GM12878 (cell line): ENCODE measurements at regions not wholly inside any gene's neighbourhood (a gene's known extent, or its start where the extent isn't known, plus 50 kb on each side); places are given as distances from the start of the nearest gene placed in this dataset.

ENCODE experiments used
- ATAC-seq: fragments of 200-7000 bp; cut with Tn5 transposase; 3 replicates; pipeline ENCODE4 v1.9.1; 2020; ENCODE audit warnings: mild to moderate bottlenecking, moderate library complexity
- BruUV-seq: library from RNA; stranded (reverse); fragments of 400-500 nt; replicated peaks from 2 replicates; lab custom pipeline; 2021; lab: Mats Ljungman, UMichigan
- CTCF ChIA-PET: fragments of 300-600 bp; sonication (Branson Sonifier 250); formaldehyde crosslinking; extraction: SDS; loops from one replicate; lab custom pipeline; 2021; ENCODE audit warnings: inconsistent platforms; lab: Yijun Ruan, JAX
- POLR2A ChIA-PET: fragments of 350-600 bp; formaldehyde crosslinking; extraction: SDS; loops from one replicate; lab custom pipeline; 2021; ENCODE audit warnings: inconsistent platforms; lab: Charles Lee
- RAD21 ChIA-PET: fragments of 300-600 bp; sonication (Branson Sonifier 250); formaldehyde crosslinking; loops from one replicate; lab custom pipeline; 2023; ENCODE audit warnings: antibody characterized with exemption; ENCODE audit not compliant: unreplicated experiment; lab: Charles Lee
- SMC1A ChIA-PET: fragments of 300-600 bp; sonication (Branson Sonifier 250); formaldehyde crosslinking; loops from one replicate; lab custom pipeline; 2023; ENCODE audit not compliant: unreplicated experiment, uncharacterized antibody; lab: Charles Lee
- DNase-seq: peaks from one replicate; pipeline ENCODE4 v3.0.0-alpha.2; 2011; ENCODE audit warnings: low read depth, low spot score
- FAIRE-seq: peaks from 3 replicates; lab custom pipeline; 2011; peaks lifted over from hg19 to GRCh38; lab: Jason Lieb, UNC
- H2AFZ ChIP-seq: 2 replicates; pipeline ENCODE4 v1.6.0; 2011; ENCODE audit warnings: low read depth, low read length, control low read depth; ENCODE audit not compliant: control insufficient read depth
- H3K27ac ChIP-seq: 2 replicates; pipeline ENCODE4 v1.5.1; 2011; ENCODE audit warnings: control low read depth; ENCODE audit not compliant: control insufficient read depth, insufficient read depth
- H3K27me3 ChIP-seq, 2 experiments: replicated peaks in 1 of 2; 2 replicates each; pipeline versions ENCODE4 v1.6.0 to v1.6.1; 2011; ENCODE audit warnings: low read length in 1 of 2; ENCODE audit not compliant: control insufficient read depth in 2 of 2, insufficient read depth in 2 of 2
- H3K36me3 ChIP-seq, 2 experiments: 2 replicates each; pipeline ENCODE4 v1.5.1; 2011; ENCODE audit warnings: low read length in 1 of 2; ENCODE audit not compliant: control insufficient read depth in 2 of 2, insufficient read depth in 2 of 2
- H3K4me1 ChIP-seq: 2 replicates; pipeline ENCODE4 v1.6.1; 2011; ENCODE audit warnings: mild to moderate bottlenecking, low read length, moderate library complexity, mixed read lengths; ENCODE audit not compliant: control insufficient read depth, insufficient read depth
- H3K4me2 ChIP-seq: 2 replicates; pipeline ENCODE4 v1.6.0; 2011; ENCODE audit warnings: control low read depth; ENCODE audit not compliant: control insufficient read depth, insufficient read depth
- H3K4me3 ChIP-seq: fragments of 200-600 bp; sonication (generic); 2 replicates; pipeline ENCODE4 v1.5.1; 2016
- H3K79me2 ChIP-seq: 2 replicates; pipeline ENCODE4 v1.6.0; 2011; ENCODE audit warnings: low read length; ENCODE audit not compliant: control insufficient read depth, insufficient read depth
- H3K9ac ChIP-seq: 2 replicates; pipeline ENCODE4 v1.8.0; 2011; ENCODE audit warnings: low read length, control low read depth, mixed read lengths; ENCODE audit not compliant: control insufficient read depth, insufficient read depth
- H3K9me3 ChIP-seq: replicated peaks from 3 replicates; pipeline ENCODE4 v1.5.1; 2011; ENCODE audit warnings: mild to moderate bottlenecking, low read length; ENCODE audit not compliant: control insufficient read depth, insufficient read depth
- H4K20me1 ChIP-seq: 2 replicates; pipeline ENCODE4 v1.6.0; 2011; ENCODE audit not compliant: control insufficient read depth, insufficient read depth
- BCL11A ChIP-seq: IDR thresholded peaks from 2 replicates; pipeline ENCODE4 v1.6.1; 2011; ENCODE audit warnings: low read depth, low read length
- CBX3 ChIP-seq: fragments of 200-600 bp; sonication (generic); IDR thresholded peaks from 2 replicates; pipeline ENCODE4 v1.6.1; 2016; ENCODE audit warnings: low read depth, borderline replicate concordance
- CEBPB ChIP-seq, 2 experiments: fragments of 150-350 bp in 1 of 2; IDR thresholded peaks; 2 replicates each; pipeline ENCODE4 v1.6.1; 2012 to 2014; ENCODE audit warnings: low read depth in 2 of 2, low read length in 2 of 2, borderline replicate concordance in 1 of 2, inconsistent platforms in 1 of 2
- EED ChIP-seq: sonication (generic); IDR thresholded peaks from 2 replicates; pipeline ENCODE4 v1.6.1; 2016; ENCODE audit warnings: antibody characterized with exemption, low read depth
- HCFC1 ChIP-seq: fragments of 150-350 bp; IDR thresholded peaks from 2 replicates; pipeline ENCODE4 v1.6.1; 2014; ENCODE audit warnings: low read length
- HDAC2 ChIP-seq: fragments of 200-600 bp; sonication (generic); IDR thresholded peaks from 2 replicates; pipeline ENCODE4 v1.6.1; 2017
- JUNB ChIP-seq: IDR thresholded peaks from 2 replicates; pipeline ENCODE4 v1.6.1; 2016; ENCODE audit warnings: antibody characterized with exemption, mild to moderate bottlenecking
- KLF5 ChIP-seq: fragments of 450-650 bp; IDR thresholded peaks from 2 replicates; pipeline ENCODE4 v1.6.1; 2014; ENCODE audit warnings: mild to moderate bottlenecking; ENCODE audit not compliant: partially characterized antibody
- MEF2A ChIP-seq: IDR thresholded peaks from 2 replicates; pipeline ENCODE4 v1.6.1; 2011; ENCODE audit warnings: low read depth, mild to moderate bottlenecking, low read length, moderate library complexity; ENCODE audit not compliant: insufficient read depth
- MYC ChIP-seq: IDR thresholded peaks from 2 replicates; pipeline ENCODE4 v1.6.1; 2011; ENCODE audit warnings: mild to moderate bottlenecking, low read length, moderate library complexity, inconsistent platforms; ENCODE audit not compliant: insufficient read depth, insufficient replicate concordance, insufficient read length, severe bottlenecking
- NR2C2 ChIP-seq: IDR thresholded peaks from 2 replicates; pipeline ENCODE4 v1.6.1; 2011; ENCODE audit warnings: borderline replicate concordance, low read depth; ENCODE audit not compliant: control insufficient read depth, insufficient read length
- PAX5 ChIP-seq: IDR thresholded peaks from 2 replicates; pipeline ENCODE4 v1.6.1; 2011; ENCODE audit warnings: low read depth, low read length, borderline replicate concordance
- PBX3 ChIP-seq: IDR thresholded peaks from 2 replicates; pipeline ENCODE4 v1.6.1; 2011; ENCODE audit warnings: mild to moderate bottlenecking, low read depth, low read length, moderate library complexity; ENCODE audit not compliant: insufficient replicate concordance
- RB1 ChIP-seq: fragments of 450-650 bp; formaldehyde crosslinking; IDR thresholded peaks from 2 replicates; pipeline ENCODE4 v1.6.1; 2017; ENCODE audit warnings: mild to moderate bottlenecking, borderline replicate concordance
- REST ChIP-seq: IDR thresholded peaks from 2 replicates; pipeline ENCODE4 v1.6.1; 2012; ENCODE audit warnings: mild to moderate bottlenecking, low read depth, low read length
- SIN3A ChIP-seq: IDR thresholded peaks from 2 replicates; pipeline ENCODE4 v1.6.1; 2012; ENCODE audit warnings: low read depth, low read length, improper control_type of control experiment
- SP1 ChIP-seq: IDR thresholded peaks from one replicate; pipeline ENCODE4 v1.6.1; 2011; ENCODE audit warnings: low read depth, low read length
- STAT3 ChIP-seq: IDR thresholded peaks from 2 replicates; pipeline ENCODE4 v1.6.1; 2011; ENCODE audit warnings: low read depth, low read length, improper control_type of control experiment
- TCF3 ChIP-seq: IDR thresholded peaks from 2 replicates; pipeline ENCODE4 v1.6.1; 2012; ENCODE audit warnings: low read depth, mild to moderate bottlenecking, low read length, borderline replicate concordance; ENCODE audit not compliant: insufficient read depth
- WGBS: methylation state at CpG from one replicate; pipeline ENCODE4 v1.1.6; 2016; ENCODE audit warnings: low lambda C conversion rate; ENCODE audit not compliant: insufficient replicate concordance, insufficient coverage; ENCODE audit errors: missing lambda C conversion rate; 5-methylcytosine and 5-hydroxymethylcytosine counted together
- in situ Hi-C: fragments of 300-500 bp; cut with MboI; formaldehyde crosslinking; loops from 9 replicates; pipeline ENCODE4 v1.14.3; 2018; ENCODE audit warnings: mixed read lengths
- intact Hi-C: fragments of 100-400 bp; cut with micrococcal nuclease; formaldehyde crosslinking; loops from one replicate; pipeline ENCODE4 v1.14.2; 2022; ENCODE audit not compliant: unreplicated experiment
- TF ChIP-seq, protein P1 (sequence below): IDR thresholded peaks from 2 replicates; pipeline ENCODE4 v1.6.1; 2011; ENCODE audit warnings: borderline replicate concordance, low read depth, mild to moderate bottlenecking, moderate library complexity, mixed read lengths, low read length; ENCODE audit not compliant: insufficient read depth; ENCODE audit errors: extremely low read length

- ChIA-PET RAD21 (interaction anchor here (0.9 kb wide), 1 partner anchor 8 kb away, joined by 4 read pairs; no protein-coding TSS in a partner anchor), POLR2A (no interaction called here), CTCF (interaction anchor here (1.2 to 1.8 kb wide), 2 partner anchors 16 to 18 kb away, joined by 3 to 9 read pairs; no protein-coding TSS in a partner anchor), SMC1A (interaction anchor here (1.0 to 1.6 kb wide), 3 partner anchors 11 to 28 kb away, joined by 3 to 4 read pairs (median 4); no protein-coding TSS in a partner anchor)
- Histone ChIP-seq H3K9me3 (no peaks in the 10 kb centered on the region), H3K4me3 (no peak overlapping the region), H3K79me2 (no peaks in the 10 kb centered on the region), H3K36me3 (no peaks in the 10 kb centered on the region), H3K27me3 (no peaks in the 10 kb centered on the region), H3K4me1 (no peaks in the 10 kb centered on the region), H3K27ac (no peak overlapping the region), H2AFZ (no peak overlapping the region), H4K20me1 (no peaks in the 10 kb centered on the region), H3K9ac (no peak overlapping the region), H3K4me2 (no peak overlapping the region)
- FAIRE-seq, result no peak
- intact Hi-C loops, result no loop called here
- DNase-seq, result no peak
- no TSS peak for BruUV-seq
- WGBS, result 0% methylated on average over 2 of the region's 2 CpGs
- in situ Hi-C loops, result no loop called here
- no peak for TF ChIP-seq MYC
- no peak for TF ChIP-seq NR2C2
- no peak for TF ChIP-seq EED
- TF ChIP-seq PBX3, result no peak
- no peak for TF ChIP-seq HDAC2
- TF ChIP-seq CBX3, result no peak
- no peak for TF ChIP-seq RB1
- TF ChIP-seq REST, result no peak
- no peak for TF ChIP-seq PAX5
- no peak for TF ChIP-seq SP1
- no peak for TF ChIP-seq SIN3A
- TF ChIP-seq, protein P1, sequence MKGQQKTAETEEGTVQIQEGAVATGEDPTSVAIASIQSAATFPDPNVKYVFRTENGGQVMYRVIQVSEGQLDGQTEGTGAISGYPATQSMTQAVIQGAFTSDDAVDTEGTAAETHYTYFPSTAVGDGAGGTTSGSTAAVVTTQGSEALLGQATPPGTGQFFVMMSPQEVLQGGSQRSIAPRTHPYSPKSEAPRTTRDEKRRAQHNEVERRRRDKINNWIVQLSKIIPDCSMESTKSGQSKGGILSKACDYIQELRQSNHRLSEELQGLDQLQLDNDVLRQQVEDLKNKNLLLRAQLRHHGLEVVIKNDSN, result no peak
- TF ChIP-seq HCFC1, result no peak
- no peak for TF ChIP-seq KLF5
- no peak for TF ChIP-seq TCF3
- no peak for TF ChIP-seq BCL11A
- no peak for TF ChIP-seq STAT3
- TF ChIP-seq MEF2A, result no peak
- no peak for TF ChIP-seq JUNB
- no peak for TF ChIP-seq CEBPB (IDR thresholded peaks at IDR 0.05; ENCODE audit: borderline replicate concordance in 1 of 2, low read depth in 2 of 2, low read length in 2 of 2)
- ATAC-seq, result no peak
Measured at GRCh38 chr7:11228515-11228914, 254.8 kb downstream of the PHF14 start.
